ENCODE measurements at regions not wholly inside any gene's neighbourhood (a gene's known extent, or its start where the extent isn't known, plus 50 kb on each side); places are given as distances from the start of the nearest gene placed in this dataset.
"Not testable (repeated sequence)": the region's sequence is repeated elsewhere in the genome, so short reads cannot be mapped to it uniquely, and the experiment has no call there.

DNA sequence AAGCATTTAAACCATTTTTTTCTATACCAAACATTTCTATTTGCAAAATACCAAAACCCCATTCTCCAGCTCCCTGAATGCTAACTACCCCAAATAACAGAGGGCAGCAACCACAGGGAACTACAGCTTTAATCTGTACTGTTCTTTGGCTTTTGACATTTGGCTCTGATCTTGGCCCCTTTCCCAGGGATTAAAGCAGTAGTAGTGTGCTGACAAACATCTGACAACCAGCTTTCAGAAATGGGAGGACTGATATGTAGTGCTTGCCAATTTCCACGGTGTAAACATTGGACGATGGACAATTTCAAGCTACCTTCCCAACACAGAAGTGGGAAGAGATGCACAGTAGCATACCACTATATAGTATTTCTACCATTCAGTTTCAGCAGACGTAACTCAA is 88.4 kb upstream of the TEAD1 start:
- Mint-ChIP-seq H3K4me1 (ENCODE audit: low read depth, unreplicated experiment) (peaks cover 3% of the 10 kb centered on the region), H3K9me3 (ENCODE audit: unreplicated experiment) (no peaks in the 10 kb centered on the region), H3K36me3 (ENCODE audit: unreplicated experiment) (no peaks in the 10 kb centered on the region), H3K27me3 (ENCODE audit: unreplicated experiment) (no peaks in the 10 kb centered on the region), H3K4me3 (ENCODE audit: unreplicated experiment) (no peak overlapping the region), H3K27ac (ENCODE audit: unreplicated experiment) (no peak overlapping the region)
- no peak for TF ChIP-seq CTCF (IDR thresholded peaks at IDR 0.05; ENCODE audit: partially characterized antibody, unreplicated experiment)
- no peak for DNase-seq

DNA sequence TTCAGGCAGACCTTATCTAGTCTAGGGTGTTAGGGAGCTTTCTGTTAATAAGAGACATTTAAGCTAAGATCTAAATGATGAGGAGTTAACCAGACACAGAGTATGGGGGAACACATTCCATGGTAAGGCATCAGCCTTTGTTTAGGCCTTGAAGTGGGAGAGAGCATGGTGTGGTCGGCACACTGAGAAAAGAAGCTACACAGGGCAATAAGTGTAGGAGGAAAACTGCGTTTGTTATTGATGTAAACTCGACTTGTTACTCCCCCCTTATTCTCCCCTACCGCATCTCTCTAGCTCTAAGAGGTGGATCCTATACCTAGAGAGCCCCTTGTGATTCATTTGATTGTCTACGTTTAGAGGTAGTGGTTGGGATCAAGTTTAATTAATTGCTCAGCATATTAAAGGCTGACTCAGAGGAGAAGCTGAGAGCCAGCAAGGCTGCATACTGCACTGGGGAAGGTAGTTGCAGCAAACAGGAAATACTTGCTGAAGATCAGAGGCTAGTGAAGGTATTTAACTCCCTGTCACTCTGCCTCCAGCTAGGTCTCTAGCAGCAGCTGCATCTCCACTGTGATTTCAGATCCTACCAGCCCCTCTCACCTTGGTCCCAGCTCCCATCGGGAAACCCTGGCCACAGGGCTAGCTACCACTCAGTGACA is 86.8 kb upstream of the TEAD1 start:
- H3K27ac Mint-ChIP-seq (ENCODE audit: unreplicated experiment) = no peak overlapping the region

DNA sequence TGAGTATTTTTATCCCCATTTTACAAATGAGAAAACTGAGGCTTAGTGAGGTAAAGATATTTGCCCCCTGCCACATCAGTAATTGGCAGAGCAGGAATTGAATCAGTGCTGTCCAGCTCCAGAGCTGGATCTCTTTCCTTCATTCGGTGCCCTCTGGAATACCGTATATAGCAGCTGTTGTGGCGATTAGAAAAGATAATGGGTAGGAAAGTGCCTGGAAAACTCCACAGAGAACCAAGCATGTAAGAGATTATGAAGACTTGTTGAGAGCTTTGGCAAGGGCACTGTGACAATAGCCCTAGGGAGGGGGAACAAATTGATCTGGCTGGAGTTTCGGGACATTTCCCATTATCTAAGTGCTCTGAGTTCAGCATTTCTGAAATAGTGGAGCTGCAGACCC is 82.5 kb upstream of the TEAD1 start:
- no peak for DNase-seq
- no peaks in the 10 kb centered on the region for H3K27me3 Mint-ChIP-seq (ENCODE audit: unreplicated experiment)
- TF ChIP-seq CTCF (IDR thresholded peaks at IDR 0.05; ENCODE audit: partially characterized antibody, unreplicated experiment) = no peak
- peaks cover 1% of the 10 kb centered on the region for H3K9me3 Mint-ChIP-seq (ENCODE audit: unreplicated experiment)
- no peak overlapping the region for H3K4me3 Mint-ChIP-seq (ENCODE audit: unreplicated experiment)
- no peak overlapping the region for H3K27ac Mint-ChIP-seq (ENCODE audit: unreplicated experiment)
- no peaks in the 10 kb centered on the region for H3K36me3 Mint-ChIP-seq (ENCODE audit: unreplicated experiment)
- H3K4me1 Mint-ChIP-seq (ENCODE audit: low read depth, unreplicated experiment) = peaks cover 3% of the 10 kb centered on the region

More for the DNA sequence above, 86.8 kb upstream of the TEAD1 start:
- Mint-ChIP-seq H3K9me3 (ENCODE audit: unreplicated experiment) (no peaks in the 10 kb centered on the region), H3K4me3 (ENCODE audit: unreplicated experiment) (no peak overlapping the region), H3K4me1 (ENCODE audit: low read depth, unreplicated experiment) (peaks cover 3% of the 10 kb centered on the region), H3K36me3 (ENCODE audit: unreplicated experiment) (no peaks in the 10 kb centered on the region), H3K27me3 (ENCODE audit: unreplicated experiment) (no peaks in the 10 kb centered on the region)
- DNase-seq = no peak
- TF ChIP-seq CTCF (IDR thresholded peaks at IDR 0.05; ENCODE audit: partially characterized antibody, unreplicated experiment) = no peak

- DNase-seq = no peak
- H3K27ac Mint-ChIP-seq (ENCODE audit: unreplicated experiment) = no peak overlapping the region
- H3K4me1 Mint-ChIP-seq (ENCODE audit: low read depth, unreplicated experiment) = peaks cover under 1% of the 10 kb centered on the region
- peaks cover 1% of the 10 kb centered on the region for H3K9me3 Mint-ChIP-seq (ENCODE audit: unreplicated experiment)
- H3K36me3 Mint-ChIP-seq (ENCODE audit: unreplicated experiment) = no peaks in the 10 kb centered on the region
- H3K27me3 Mint-ChIP-seq (ENCODE audit: unreplicated experiment) = no peaks in the 10 kb centered on the region
- no peak overlapping the region for H3K4me3 Mint-ChIP-seq (ENCODE audit: unreplicated experiment)
- TF ChIP-seq CTCF (IDR thresholded peaks at IDR 0.05; ENCODE audit: partially characterized antibody, unreplicated experiment) = no peak
Observed at GRCh38 chr11:12592283-12592682, 81.9 kb upstream of the TEAD1 start.

DNA sequence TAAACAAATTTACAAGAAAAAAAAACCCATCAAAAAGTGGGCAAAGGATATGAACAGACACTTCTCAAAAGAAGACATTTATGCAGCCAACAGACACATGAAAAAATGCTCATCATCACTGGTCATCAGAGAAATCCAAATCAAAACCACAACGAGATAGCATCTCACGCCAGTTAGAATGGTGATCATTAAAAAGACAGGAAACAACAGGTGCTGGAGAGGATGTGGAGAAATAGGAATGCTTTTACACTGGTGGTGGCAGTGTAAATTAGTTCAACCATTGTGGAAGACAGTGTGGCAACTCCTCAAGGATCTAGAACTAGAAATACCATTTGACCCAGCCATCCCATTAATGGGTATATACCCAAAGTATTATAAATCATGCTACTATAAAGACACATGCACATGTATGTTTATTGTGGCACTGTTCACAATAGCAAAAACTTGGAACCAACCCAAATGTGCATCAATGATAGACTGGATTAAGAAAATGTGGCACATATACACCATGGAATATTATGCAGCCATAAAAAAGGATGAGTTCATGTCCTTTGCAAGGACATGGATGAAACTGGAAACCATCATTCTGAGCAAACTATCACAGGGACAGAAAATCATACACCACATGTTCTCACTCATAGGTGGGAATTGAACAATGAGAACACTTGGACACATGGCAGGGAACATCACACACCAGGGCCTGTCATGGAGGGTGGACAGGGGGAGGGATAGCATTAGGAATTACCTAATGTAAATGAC is 79.0 kb upstream of the TEAD1 start:
- H3K4me3 Mint-ChIP-seq (ENCODE audit: unreplicated experiment) = not testable (repeated sequence)

More for the DNA sequence above, 79.0 kb upstream of the TEAD1 start:
- H3K4me1 Mint-ChIP-seq (ENCODE audit: low read depth, unreplicated experiment); H3K36me3 Mint-ChIP-seq (ENCODE audit: unreplicated experiment); H3K9me3 Mint-ChIP-seq (ENCODE audit: unreplicated experiment); H3K27me3 Mint-ChIP-seq (ENCODE audit: unreplicated experiment); H3K27ac Mint-ChIP-seq (ENCODE audit: unreplicated experiment); DNase-seq: not testable (repeated sequence)
